Activated naive CD8-positive, alpha-beta T cell treated with anti-CD3 and anti-CD28 coated beads for 36 hours (primary cell): ENCODE measurements at regions not wholly inside any gene's neighbourhood (a gene's known extent, or its start where the extent isn't known, plus 50 kb on each side); places are given as distances from the start of the nearest gene placed in this dataset.

Source experiments
- DNase-seq: peaks from one replicate; pipeline ENCODE4 v3.0.0; 2021
- H3K27ac Mint-ChIP-seq: one replicate; pipeline ENCODE4 v1.8.0; 2022; ENCODE audit warnings: mild to moderate bottlenecking, moderate library complexity, mixed read lengths
- H3K27me3 Mint-ChIP-seq: one replicate; pipeline ENCODE4 v1.8.0; 2022; ENCODE audit warnings: mild to moderate bottlenecking, mixed read lengths
- H3K36me3 Mint-ChIP-seq: one replicate; pipeline ENCODE4 v1.8.0; 2021; ENCODE audit warnings: mild to moderate bottlenecking, mixed read lengths
- H3K4me1 Mint-ChIP-seq: one replicate; pipeline ENCODE4 v1.8.0; 2021; ENCODE audit warnings: mixed read lengths
- H3K4me3 Mint-ChIP-seq: one replicate; pipeline ENCODE4 v1.8.0; 2022; ENCODE audit warnings: mild to moderate bottlenecking, moderate library complexity, mixed read lengths
- H3K9me3 Mint-ChIP-seq: one replicate; pipeline ENCODE4 v1.8.0; 2022; ENCODE audit warnings: mixed read lengths

DNA sequence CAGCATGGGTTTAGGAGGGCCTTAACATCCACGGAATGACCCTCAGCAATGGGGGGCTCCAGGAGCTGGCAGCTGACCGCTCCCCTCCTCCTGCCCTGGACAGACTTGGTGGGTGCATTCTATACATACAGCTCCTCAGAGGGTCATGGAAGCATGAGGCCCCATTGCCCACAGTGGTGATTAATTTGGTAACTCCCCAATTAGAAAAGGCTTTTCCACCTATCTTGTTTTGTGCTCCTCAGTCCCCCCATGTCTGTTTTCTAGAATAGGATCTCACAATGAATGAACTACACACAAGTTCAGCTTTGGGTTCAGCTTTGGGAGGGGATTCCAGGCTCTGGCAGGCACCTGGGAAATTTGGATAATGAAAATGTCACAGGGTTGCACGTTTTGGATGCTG, 707.8 kb downstream of the UQCRFS1 start:
- H3K36me3 Mint-ChIP-seq, result no peaks in the 10 kb centered on the region
- DNase-seq, result no peak
- no peak overlapping the region for H3K27ac Mint-ChIP-seq
- peaks cover 3% of the 10 kb centered on the region for H3K4me1 Mint-ChIP-seq
- H3K27me3 Mint-ChIP-seq, result no peaks in the 10 kb centered on the region
- H3K9me3 Mint-ChIP-seq, result no peaks in the 10 kb centered on the region
- no peak overlapping the region for H3K4me3 Mint-ChIP-seq

DNA sequence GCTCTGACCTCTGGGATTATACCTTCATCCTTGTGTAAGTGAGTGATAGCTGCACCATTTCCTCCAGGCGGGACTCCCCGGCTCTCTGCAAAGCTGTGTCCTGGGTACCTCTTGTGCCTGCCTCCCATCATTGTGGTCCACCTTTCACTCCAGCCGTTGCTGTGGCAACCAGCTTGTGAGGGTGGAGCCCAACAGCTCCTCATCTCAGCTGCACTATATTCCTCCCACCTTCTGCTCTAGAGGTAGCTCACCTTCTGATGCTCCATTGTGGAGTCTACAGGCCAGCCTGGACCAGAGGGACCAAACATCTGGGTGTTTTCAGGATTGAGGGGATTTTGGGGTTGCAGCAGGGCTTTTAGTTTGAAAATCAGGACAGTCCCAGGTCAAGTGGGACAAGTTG, 708.2 kb downstream of the UQCRFS1 start:
- Mint-ChIP-seq H3K27ac (no peak overlapping the region), H3K27me3 (no peaks in the 10 kb centered on the region), H3K4me3 (no peak overlapping the region), H3K9me3 (no peaks in the 10 kb centered on the region), H3K4me1 (peaks cover 3% of the 10 kb centered on the region), H3K36me3 (no peaks in the 10 kb centered on the region)
- DNase-seq, result no peak

DNA sequence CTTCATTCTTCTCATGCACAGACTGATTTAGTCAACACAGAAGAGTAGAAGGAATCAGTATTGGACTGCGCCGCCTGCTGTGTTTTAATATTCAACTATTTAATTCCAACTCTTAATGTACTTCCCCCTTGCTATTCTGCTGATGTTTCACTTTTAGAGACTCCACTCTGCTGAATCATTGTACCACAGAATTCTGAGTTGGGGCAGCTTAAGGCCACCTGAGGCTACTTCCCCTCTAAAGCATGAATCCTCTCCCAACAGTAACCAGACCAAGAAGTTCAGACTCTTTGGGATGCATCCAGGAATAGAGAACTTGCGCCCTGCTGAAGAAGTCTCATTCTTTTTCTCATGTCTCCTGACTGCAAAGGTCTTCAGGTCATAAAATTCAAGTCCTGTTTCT, 708.8 kb downstream of the UQCRFS1 start:
- no peak overlapping the region for H3K27ac Mint-ChIP-seq
- H3K4me3 Mint-ChIP-seq, result no peak overlapping the region
- no peaks in the 10 kb centered on the region for H3K9me3 Mint-ChIP-seq
- no peaks in the 10 kb centered on the region for H3K27me3 Mint-ChIP-seq
- H3K36me3 Mint-ChIP-seq, result no peaks in the 10 kb centered on the region
- H3K4me1 Mint-ChIP-seq, result peaks cover 3% of the 10 kb centered on the region
- no peak for DNase-seq

GRCh38 chr19:28502879-28503734, 709.8 kb downstream of the UQCRFS1 start:
- no peak for DNase-seq
- H3K9me3 Mint-ChIP-seq, result no peaks in the 10 kb centered on the region
- H3K27me3 Mint-ChIP-seq, result no peaks in the 10 kb centered on the region
- H3K27ac Mint-ChIP-seq, result no peak overlapping the region
- no peaks in the 10 kb centered on the region for H3K36me3 Mint-ChIP-seq
- no peak overlapping the region for H3K4me3 Mint-ChIP-seq
- peaks cover 3% of the 10 kb centered on the region for H3K4me1 Mint-ChIP-seq

GRCh38 chr19:28501976-28502375, 711.0 kb downstream of the UQCRFS1 start:
- Mint-ChIP-seq H3K27ac (no peak overlapping the region), H3K36me3 (no peaks in the 10 kb centered on the region), H3K4me1 (peaks cover 3% of the 10 kb centered on the region), H3K9me3 (no peaks in the 10 kb centered on the region), H3K27me3 (no peaks in the 10 kb centered on the region), H3K4me3 (no peak overlapping the region)
- no peak for DNase-seq

DNA sequence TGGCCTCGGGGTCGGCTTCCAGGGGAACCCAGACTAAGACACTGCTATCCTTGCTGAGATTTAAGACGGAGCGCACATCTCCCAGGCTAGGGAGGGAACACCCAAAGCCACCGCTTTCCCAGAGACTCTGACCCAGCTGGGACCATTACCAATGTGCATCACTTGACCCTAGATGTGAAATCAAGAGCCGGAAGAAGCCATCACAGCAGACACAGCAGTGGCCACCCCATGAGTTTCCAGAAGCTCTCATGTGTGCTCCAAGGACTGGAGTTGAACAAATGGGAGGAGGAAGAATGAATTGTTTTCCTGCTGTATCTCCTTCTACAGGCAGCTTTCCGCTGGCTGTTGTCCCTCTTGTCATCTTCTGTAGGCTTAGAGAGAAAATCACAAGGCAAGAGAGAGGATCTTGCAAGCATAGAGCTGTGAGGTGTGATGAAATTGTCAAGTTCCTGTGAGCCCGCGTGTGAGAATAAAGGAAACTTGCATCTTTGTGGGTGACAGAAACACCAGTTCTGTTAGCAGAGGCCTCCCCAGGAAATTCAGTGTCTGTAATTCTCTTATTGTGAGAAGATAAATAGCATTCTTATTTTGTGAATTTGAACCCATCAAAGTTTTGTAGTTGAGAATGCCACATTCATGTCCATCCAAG, 711.8 kb downstream of the UQCRFS1 start:
- Mint-ChIP-seq H3K9me3 (no peaks in the 10 kb centered on the region), H3K27me3 (no peaks in the 10 kb centered on the region), H3K4me1 (peaks cover 3% of the 10 kb centered on the region), H3K27ac (no peak overlapping the region), H3K4me3 (no peak overlapping the region), H3K36me3 (no peaks in the 10 kb centered on the region)
- DNase-seq, result no peak

- Mint-ChIP-seq H3K4me1 (peaks cover 3% of the 10 kb centered on the region), H3K4me3 (no peak overlapping the region), H3K27me3 (no peaks in the 10 kb centered on the region), H3K27ac (no peak overlapping the region), H3K36me3 (no peaks in the 10 kb centered on the region), H3K9me3 (no peaks in the 10 kb centered on the region)
- DNase-seq, result no peak
These were observed 712.7 kb downstream of the UQCRFS1 start for GRCh38 chr19:28500296-28500695.

- H3K4me3 Mint-ChIP-seq, result no peak overlapping the region
- H3K27me3 Mint-ChIP-seq, result no peaks in the 10 kb centered on the region
- H3K27ac Mint-ChIP-seq, result no peak overlapping the region
- DNase-seq, result no peak
- H3K36me3 Mint-ChIP-seq, result no peaks in the 10 kb centered on the region
- H3K9me3 Mint-ChIP-seq, result peaks cover 2% of the 10 kb centered on the region
- peaks cover 3% of the 10 kb centered on the region for H3K4me1 Mint-ChIP-seq
These were observed 714.5 kb downstream of the UQCRFS1 start for GRCh38 chr19:28498404-28498976.

DNA sequence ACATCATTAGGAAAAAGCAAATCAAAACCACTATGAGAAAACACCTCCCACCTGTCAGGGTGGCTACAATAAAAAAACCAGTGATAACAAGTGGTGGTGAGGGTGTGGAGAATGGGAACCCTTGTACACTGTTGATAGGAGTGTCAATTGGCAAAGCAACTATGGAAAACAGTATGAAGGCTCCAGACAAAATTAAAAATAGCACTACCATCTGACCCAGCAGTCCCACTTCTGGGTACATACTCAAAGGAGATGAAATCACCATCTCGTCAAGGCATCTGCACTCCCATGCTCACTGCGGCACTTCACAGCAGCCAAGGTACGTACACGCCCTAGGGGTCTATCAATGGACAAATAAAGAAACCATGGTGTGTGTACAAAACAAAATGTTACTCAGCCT, 715.1 kb downstream of the UQCRFS1 start:
- H3K27ac Mint-ChIP-seq, result no peak overlapping the region
- DNase-seq, result no peak
- H3K36me3 Mint-ChIP-seq, result no peaks in the 10 kb centered on the region
- H3K4me1 Mint-ChIP-seq, result peaks cover 3% of the 10 kb centered on the region
- H3K9me3 Mint-ChIP-seq, result peaks cover 2% of the 10 kb centered on the region
- no peaks in the 10 kb centered on the region for H3K27me3 Mint-ChIP-seq
- no peak overlapping the region for H3K4me3 Mint-ChIP-seq

- no peaks in the 10 kb centered on the region for H3K27me3 Mint-ChIP-seq
- no peak for DNase-seq
- H3K9me3 Mint-ChIP-seq, result peaks cover 2% of the 10 kb centered on the region
- H3K27ac Mint-ChIP-seq, result no peak overlapping the region
- no peak overlapping the region for H3K4me3 Mint-ChIP-seq
- peaks cover 3% of the 10 kb centered on the region for H3K4me1 Mint-ChIP-seq
- no peaks in the 10 kb centered on the region for H3K36me3 Mint-ChIP-seq
These were observed 715.8 kb downstream of the UQCRFS1 start for GRCh38 chr19:28497137-28497536.

DNA sequence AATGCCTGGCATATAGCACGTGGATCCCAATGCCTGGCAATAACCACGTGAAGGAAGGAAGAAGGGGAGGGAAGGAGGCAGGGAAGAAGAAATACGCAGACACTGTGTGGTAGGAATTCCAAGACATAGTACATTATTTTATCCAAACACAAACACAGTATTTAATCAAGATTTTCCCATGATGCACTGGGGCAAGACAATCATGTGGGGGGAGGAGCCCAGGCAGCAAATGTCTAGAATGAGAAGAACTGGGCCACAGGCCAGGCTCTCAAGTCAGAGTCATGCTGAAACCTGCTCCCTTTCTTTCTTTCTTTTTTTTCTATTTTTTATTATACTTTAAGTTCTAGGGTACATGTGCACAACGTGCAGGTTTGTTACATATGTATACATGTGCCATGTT, 717.9 kb downstream of the UQCRFS1 start:
- H3K4me3 Mint-ChIP-seq, result no peak overlapping the region
- no peak for DNase-seq
- peaks cover 2% of the 10 kb centered on the region for H3K9me3 Mint-ChIP-seq
- no peaks in the 10 kb centered on the region for H3K27me3 Mint-ChIP-seq
- H3K27ac Mint-ChIP-seq, result no peak overlapping the region
- no peaks in the 10 kb centered on the region for H3K36me3 Mint-ChIP-seq
- H3K4me1 Mint-ChIP-seq, result no peaks in the 10 kb centered on the region

- DNase-seq, result no peak
- no peaks in the 10 kb centered on the region for H3K4me1 Mint-ChIP-seq
- H3K27me3 Mint-ChIP-seq, result no peaks in the 10 kb centered on the region
- H3K27ac Mint-ChIP-seq, result no peak overlapping the region
- no peak overlapping the region for H3K4me3 Mint-ChIP-seq
- H3K9me3 Mint-ChIP-seq, result peaks cover 2% of the 10 kb centered on the region
- no peaks in the 10 kb centered on the region for H3K36me3 Mint-ChIP-seq
These were observed 718.5 kb downstream of the UQCRFS1 start for GRCh38 chr19:28494461-28494860.

DNA sequence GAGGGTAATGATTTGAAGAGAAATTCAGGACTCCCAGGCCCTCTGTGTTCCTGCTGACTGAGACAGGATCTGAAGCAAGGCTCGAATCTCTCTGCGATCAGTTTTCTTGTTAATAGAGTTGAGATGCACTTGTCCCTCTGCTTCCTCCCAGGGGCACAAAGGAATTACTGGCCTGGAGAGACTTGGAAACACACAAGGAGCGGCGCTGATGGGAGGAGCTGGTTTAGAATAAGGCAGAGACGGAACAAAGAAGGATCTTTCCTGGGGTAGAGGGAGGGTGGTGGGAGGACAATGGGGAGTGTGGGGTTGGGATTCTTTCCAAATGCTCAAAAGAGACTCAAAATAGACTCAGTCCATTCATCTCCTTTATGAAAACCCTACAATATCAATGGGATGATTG, 719.1 kb downstream of the UQCRFS1 start:
- H3K36me3 Mint-ChIP-seq, result no peaks in the 10 kb centered on the region

DNA sequence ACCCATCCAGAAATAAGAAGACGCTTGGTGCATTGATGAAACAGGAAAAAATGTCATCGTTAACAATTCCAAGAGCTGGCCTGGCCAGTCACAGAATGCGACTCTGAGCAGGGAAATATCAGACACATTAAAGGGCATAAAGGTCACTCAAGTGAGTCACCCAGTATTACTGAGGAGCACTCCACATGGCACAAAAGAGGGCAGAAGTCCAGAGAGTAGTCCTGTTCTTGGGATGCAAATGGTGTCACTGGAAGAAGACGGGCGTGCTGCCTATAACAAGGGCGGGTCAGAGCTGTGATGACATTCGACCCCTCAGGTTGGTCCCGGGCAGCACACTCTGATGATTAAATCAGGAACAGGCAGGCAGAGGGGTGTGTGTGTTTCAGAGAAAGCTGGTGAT, 720.3 kb downstream of the UQCRFS1 start:
- no peaks in the 10 kb centered on the region for H3K4me1 Mint-ChIP-seq
- H3K27ac Mint-ChIP-seq, result no peak overlapping the region
- H3K9me3 Mint-ChIP-seq, result peaks cover 2% of the 10 kb centered on the region
- no peak for DNase-seq
- no peak overlapping the region for H3K4me3 Mint-ChIP-seq
- no peaks in the 10 kb centered on the region for H3K27me3 Mint-ChIP-seq
- H3K36me3 Mint-ChIP-seq, result no peaks in the 10 kb centered on the region

More for the DNA sequence above, 719.1 kb downstream of the UQCRFS1 start:
- Mint-ChIP-seq H3K9me3 (peaks cover 2% of the 10 kb centered on the region), H3K4me3 (no peak overlapping the region), H3K4me1 (no peaks in the 10 kb centered on the region), H3K27ac (no peak overlapping the region), H3K27me3 (no peaks in the 10 kb centered on the region)
- DNase-seq, result no peak

GRCh38 chr19:28492201-28492600, 720.8 kb downstream of the UQCRFS1 start:
- no peak overlapping the region for H3K4me3 Mint-ChIP-seq
- H3K9me3 Mint-ChIP-seq, result peaks cover 2% of the 10 kb centered on the region
- DNase-seq, result no peak
- H3K36me3 Mint-ChIP-seq, result no peaks in the 10 kb centered on the region
- no peaks in the 10 kb centered on the region for H3K4me1 Mint-ChIP-seq
- H3K27me3 Mint-ChIP-seq, result no peaks in the 10 kb centered on the region
- H3K27ac Mint-ChIP-seq, result no peak overlapping the region

DNA sequence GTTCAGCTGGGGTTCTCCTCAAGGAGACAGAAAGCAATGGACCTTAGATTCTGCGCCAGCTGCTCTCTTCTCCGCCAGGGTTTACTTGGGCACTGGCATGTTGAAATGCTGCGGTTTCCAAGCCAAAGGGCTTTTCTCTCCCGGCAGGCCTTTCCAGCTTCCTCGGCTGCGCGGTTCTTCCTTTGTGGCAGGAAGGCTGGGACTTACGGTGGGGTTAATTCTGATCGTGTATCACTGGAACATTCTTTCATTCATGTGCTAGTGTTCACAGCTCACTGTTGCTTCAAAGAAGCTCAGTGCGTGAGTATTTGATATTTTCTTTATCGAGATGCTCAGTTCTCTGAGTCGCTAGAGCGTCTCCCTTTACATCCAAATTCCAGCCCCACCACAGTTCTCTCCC, 723.2 kb downstream of the UQCRFS1 start:
- DNase-seq, result no peak
- H3K9me3 Mint-ChIP-seq, result peaks cover 2% of the 10 kb centered on the region
- no peaks in the 10 kb centered on the region for H3K36me3 Mint-ChIP-seq
- H3K27me3 Mint-ChIP-seq, result no peaks in the 10 kb centered on the region
- H3K4me3 Mint-ChIP-seq, result no peak overlapping the region
- H3K4me1 Mint-ChIP-seq, result no peaks in the 10 kb centered on the region
- no peak overlapping the region for H3K27ac Mint-ChIP-seq
